HS-5 (cell line): ENCODE measurements at regions not wholly inside any gene's neighbourhood (a gene's known extent, or its start where the extent isn't known, plus 50 kb on each side); places are given as distances from the start of the nearest gene placed in this dataset.
"Not testable (repeated sequence)": the region's sequence is repeated elsewhere in the genome, so short reads cannot be mapped to it uniquely, and the experiment has no call there.

Source experiments
- DNase-seq: peaks from one replicate; pipeline ENCODE4 v3.0.0-alpha.2; 2012; ENCODE audit warnings: low read depth

GRCh38 chr10:31683682-31684081, 244.9 kb downstream of the ARHGAP12 start:
- DNase-seq = no peak

DNA sequence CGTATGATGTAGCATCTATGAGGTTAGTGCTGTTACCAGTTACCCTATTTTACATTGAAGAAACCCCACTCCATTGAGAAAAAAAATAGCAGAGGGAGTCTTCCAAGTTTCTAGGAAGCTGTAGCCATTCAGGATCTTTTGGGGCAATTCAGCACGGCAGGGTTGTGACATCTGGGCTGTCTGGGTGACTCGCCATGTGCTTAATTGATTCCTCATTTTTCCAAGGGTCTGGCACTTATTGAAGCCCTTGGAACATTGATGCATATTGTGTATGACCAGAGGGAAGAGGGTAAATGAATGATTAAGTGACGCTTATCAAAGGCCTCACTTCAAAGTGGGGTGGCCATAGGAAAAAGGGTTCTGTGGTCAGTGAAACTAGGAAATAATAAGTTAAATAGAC, 248.7 kb downstream of the ARHGAP12 start:
- DNase-seq = no peak

- no peak for DNase-seq
Measured at GRCh38 chr10:31678575-31679516, 249.8 kb downstream of the ARHGAP12 start.

- no peak for DNase-seq
Measured at GRCh38 chr10:31678139-31678536, 250.5 kb downstream of the ARHGAP12 start.

DNA sequence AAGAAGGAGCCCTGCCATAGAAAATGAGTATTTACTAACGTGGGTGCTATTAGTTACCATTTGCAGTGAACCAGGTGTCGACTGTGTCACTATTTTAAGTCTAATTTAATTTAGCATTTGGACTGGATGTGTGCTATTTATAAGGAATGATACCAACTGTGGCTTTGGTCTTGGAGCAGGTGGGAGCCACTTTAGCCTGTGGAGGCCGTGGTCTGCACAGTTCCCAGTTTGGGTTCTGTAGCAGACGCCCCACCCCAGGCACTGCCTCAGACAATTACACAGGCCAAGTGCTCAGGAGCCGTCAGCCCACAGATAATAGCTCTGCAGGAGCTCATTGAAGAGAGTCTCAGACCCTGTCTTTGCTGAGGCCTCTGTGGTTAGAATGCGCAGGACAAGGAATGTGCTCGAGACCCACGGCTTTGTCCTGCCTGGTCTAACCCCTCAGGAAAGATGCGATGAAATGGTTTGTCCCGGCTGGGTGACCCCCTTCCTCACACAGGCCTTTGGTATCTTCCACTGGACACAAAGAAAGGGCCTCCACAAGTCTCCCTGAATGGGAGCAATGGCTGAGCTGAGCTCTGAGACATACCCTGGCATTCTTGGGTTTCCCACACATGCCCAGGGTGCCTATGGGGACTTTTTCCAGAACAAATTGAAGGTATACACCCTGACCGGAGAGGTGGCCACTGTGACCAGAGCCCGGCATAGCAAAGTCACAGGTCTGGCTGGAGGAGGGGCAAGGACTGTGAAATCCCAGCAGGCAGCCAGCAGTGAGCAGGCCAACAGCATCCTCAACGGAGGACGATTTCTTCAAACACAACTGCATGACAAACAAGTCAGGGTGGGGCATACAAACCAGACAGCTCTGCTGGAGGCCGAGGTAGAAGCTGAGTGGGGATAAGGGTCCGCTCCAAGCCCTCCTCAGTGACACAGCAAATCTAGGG, 251.2 kb downstream of the ARHGAP12 start:
- no peak for DNase-seq

- DNase-seq = no peak
Measured at GRCh38 chr10:31675726-31676125, 252.9 kb downstream of the ARHGAP12 start.

DNA sequence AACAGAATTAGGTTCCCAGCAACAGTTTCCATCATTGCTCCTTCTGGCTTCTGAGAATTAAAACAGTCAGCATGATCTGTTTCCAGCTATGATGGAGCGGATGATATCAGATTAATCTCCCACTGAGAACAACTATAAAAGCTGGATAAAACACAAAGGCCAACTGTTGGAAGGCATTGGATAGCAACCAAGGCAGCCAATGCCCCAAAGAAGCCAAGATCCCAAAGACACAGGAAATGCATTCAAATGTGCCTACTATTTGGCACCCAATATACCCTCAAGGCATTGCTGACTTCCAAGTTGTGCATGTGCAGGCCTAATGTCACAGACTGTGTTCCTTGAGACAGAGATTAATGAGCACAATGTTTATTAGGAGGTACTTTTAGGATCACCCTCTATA, 259.3 kb downstream of the ARHGAP12 start:
- no peak for DNase-seq

- no peak for DNase-seq
Measured at GRCh38 chr10:31668326-31668725, 260.3 kb downstream of the ARHGAP12 start.

GRCh38 chr10:31665764-31666279, 262.8 kb downstream of the ARHGAP12 start:
- not testable (repeated sequence) for DNase-seq

GRCh38 chr10:31664803-31665202, 263.8 kb downstream of the ARHGAP12 start:
- no peak for DNase-seq

DNA sequence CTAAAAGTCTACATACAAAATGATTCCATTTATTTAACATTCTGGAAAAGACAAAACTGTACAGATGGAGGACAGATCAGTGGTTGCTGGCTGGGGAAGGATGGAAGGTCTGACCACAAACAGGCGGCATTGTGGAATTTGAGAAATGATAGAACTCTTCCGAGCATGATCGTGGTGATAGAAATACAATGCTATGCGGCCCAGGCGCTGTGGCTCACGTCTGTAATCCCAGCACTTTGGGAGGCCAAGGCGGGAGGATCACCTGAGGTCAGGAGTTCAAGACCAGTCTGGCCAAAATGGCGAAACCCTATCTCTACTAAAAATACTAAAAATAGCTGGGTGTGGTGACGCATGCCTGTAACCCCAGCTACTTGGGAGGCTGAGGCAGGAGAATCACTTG, 264.6 kb downstream of the ARHGAP12 start:
- DNase-seq = not testable (repeated sequence)

DNA sequence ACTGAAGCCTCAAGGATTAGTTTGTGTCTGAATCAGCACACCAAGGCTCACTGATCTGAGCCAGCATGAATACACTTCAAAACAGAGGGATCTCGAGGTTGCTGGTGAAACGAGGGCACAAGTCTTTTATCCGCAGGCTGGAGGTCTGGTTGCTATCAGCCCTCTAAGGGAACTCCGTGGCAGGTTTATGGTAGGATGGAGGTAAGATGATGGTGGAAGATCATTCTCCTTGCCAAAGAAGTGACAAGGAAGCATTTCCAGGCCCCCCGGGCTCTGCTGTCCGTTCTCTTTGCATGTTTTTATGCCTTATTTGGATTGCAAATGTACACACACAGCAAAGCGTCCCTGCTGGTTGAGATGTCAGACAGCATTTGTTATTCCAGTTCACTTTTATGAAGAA, 268.3 kb downstream of the ARHGAP12 start:
- no peak for DNase-seq

DNA sequence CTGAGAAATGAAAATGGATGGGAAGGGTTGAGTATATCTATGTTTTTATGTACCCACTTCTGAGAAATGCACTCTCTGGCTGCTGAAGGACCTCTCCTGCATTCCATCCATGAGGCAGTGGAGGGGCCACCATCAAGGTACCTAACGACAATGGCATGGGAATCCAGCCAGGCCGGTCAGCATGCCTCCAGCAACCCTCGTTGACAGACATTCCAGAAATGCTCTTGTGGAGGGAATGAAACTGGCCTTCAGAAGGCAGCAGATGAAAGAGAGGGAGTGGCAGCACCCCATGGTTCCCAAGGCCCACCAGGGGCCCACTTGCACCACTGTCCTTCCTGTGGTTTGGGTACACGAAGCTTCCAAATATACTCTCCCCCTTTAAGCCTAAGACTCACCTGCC, 269.0 kb downstream of the ARHGAP12 start:
- no peak for DNase-seq

DNA sequence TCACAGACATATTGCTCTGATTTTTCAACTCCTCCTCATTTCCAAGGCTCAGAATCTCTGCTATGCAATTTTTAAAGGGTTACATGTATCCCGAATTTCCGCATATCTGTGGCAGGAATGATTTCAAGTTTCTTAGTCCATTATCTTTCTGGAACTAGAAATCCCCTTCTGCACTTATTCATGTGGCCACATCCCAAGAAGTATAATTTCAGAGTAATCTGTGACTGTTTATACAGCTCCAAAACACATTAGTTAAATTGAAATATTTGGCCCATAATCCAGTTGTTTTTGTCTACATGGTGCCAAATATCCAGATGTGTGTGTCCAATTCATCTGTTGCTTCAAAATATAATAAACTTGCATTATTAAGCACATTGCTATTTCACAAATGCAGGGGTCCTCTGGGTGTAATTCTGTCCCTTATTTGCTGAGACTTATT, 271.2 kb downstream of the ARHGAP12 start:
- DNase-seq = no peak

GRCh38 chr10:31656851-31657433, 271.7 kb downstream of the ARHGAP12 start:
- DNase-seq = no peak

DNA sequence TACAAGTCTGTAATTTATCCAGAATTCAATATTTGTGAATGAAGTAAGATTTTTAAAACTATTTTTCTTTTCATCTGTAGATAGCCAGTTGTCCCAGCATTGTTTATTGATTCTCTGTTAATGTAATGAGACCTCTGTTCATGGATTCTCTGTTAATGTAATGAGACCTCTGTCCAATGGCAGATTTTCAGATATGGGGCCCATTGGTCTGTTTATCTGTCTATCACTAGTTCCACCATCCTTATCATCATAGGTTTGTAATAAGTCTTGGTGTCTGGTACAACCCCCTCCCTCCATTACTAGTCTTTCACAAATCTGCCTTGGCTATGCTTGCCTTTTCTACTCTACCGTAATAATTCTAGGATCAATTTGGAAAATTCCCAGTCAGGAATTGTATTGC, 276.6 kb downstream of the ARHGAP12 start:
- no peak for DNase-seq

- DNase-seq = no peak
Measured at GRCh38 chr10:31650010-31650409, 278.6 kb downstream of the ARHGAP12 start.

DNA sequence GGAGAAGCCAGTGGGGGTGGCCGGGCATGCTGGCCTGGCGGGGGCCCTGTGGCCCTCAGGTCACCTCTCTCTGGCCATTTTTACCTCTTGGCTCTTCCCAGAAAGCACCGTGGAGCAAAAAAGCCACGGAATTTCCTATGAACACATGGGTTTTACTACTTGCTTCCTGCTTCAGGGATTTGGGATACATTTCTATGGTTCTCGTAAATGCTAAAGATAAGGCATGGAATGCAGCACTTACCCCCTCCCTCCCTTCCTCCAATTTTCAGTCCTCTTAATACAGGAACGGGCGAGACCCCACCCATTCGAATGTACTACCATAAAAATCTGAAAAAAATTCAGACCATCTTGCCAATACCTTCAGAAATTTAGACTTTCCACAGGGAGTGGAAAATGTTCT, 279.7 kb downstream of the ARHGAP12 start:
- no peak for DNase-seq

- DNase-seq = no peak
Measured at GRCh38 chr10:31647861-31648260, 280.8 kb downstream of the ARHGAP12 start.

GRCh38 chr10:31646519-31646918, 282.1 kb downstream of the ARHGAP12 start:
- no peak for DNase-seq

DNA sequence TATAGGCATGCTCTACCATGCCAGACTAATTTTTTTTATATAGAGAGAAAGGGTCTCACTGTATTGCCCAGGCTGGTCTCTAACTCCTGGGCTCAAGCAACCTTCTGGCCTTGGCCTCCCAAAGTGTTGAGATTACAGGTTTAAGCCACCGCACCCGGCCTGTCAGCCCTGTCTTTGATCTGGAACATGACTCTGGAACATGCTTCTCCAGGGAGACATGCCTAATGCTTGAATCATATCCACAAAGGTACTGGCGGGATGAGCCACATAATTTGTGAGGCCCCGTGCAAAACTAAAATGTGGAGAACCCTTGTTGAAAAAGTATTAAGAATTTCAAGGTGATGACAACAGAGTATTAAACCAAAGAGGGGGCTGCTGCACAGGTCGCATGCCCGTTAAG, 282.8 kb downstream of the ARHGAP12 start:
- no peak for DNase-seq
